ENCODE measurements at regions not wholly inside any gene's neighbourhood (a gene's known extent, or its start where the extent isn't known, plus 50 kb on each side); places are given as distances from the start of the nearest gene placed in this dataset.

- Histone ChIP-seq H2BK120ac (replicated peaks; ENCODE audit: low read depth, low read length) (no peak overlapping the region), H2BK12ac (ENCODE audit: low read depth, low read length) (no peak overlapping the region), H3K4me3 (ENCODE audit: extremely low read depth in 1 of 4, insufficient read depth in 2 of 4, low read depth in 3 of 4, low read length in 4 of 4) (no peak overlapping the region), H3K23me2 (ENCODE audit: low read depth, low read length) (no peaks in the 10 kb centered on the region), H3K23ac (ENCODE audit: insufficient read length) (no peak overlapping the region), H3K4ac (replicated peaks; ENCODE audit: insufficient read length, low read depth, low read length) (no peak overlapping the region), H3K4me2 (ENCODE audit: insufficient read depth in 1 of 2, low read depth in 2 of 2, low read length in 2 of 2) (no peak overlapping the region), H3K18ac (ENCODE audit: extremely low read depth, low read length) (no peak overlapping the region), H4K91ac (replicated peaks; ENCODE audit: insufficient read length, low read length) (no peak overlapping the region), H3K14ac (ENCODE audit: insufficient read length) (no peak overlapping the region), H3K4me1 (replicated peaks in 1 of 4; ENCODE audit: control insufficient read depth in 3 of 4, insufficient read depth in 4 of 4, low read length in 3 of 4) (peaks cover 0 to 2% (median 0%) of the 10 kb centered on the region in 4 experiments; a peak in 3 of 7 replicates), H2AFZ (ENCODE audit: low read length) (no peak overlapping the region), H4K8ac (ENCODE audit: extremely low read depth, insufficient read depth, low read length) (no peak overlapping the region), H2BK5ac (ENCODE audit: low read depth, low read length) (no peak overlapping the region), H3K79me1 (ENCODE audit: low read depth, low read length) (no peaks in the 10 kb centered on the region), H3K79me2 (ENCODE audit: control insufficient read depth in 1 of 2, insufficient read depth in 2 of 2, low read length in 2 of 2) (no peaks in the 10 kb centered on the region), H2BK15ac (ENCODE audit: low read length) (no peak overlapping the region), H2AK5ac (ENCODE audit: low read depth, low read length) (no peak overlapping the region), H4K20me1 (replicated peaks in 1 of 2; ENCODE audit: control insufficient read depth in 1 of 2, insufficient read depth in 2 of 2, low read length in 2 of 2) (no peaks in the 10 kb centered on the region), H3K36me3 (ENCODE audit: control insufficient read depth in 2 of 4, insufficient read depth in 4 of 4, low read length in 3 of 4) (no peaks in the 10 kb centered on the region), H2BK20ac (ENCODE audit: low read length) (no peak overlapping the region), H3K9ac (replicated peaks in 1 of 4; ENCODE audit: extremely low read depth in 1 of 4, low read depth in 3 of 4, low read length in 3 of 4) (no peak overlapping the region), H3K27me3 (replicated peaks in 1 of 4; ENCODE audit: control insufficient read depth in 3 of 4, extremely low read depth in 1 of 4, insufficient read depth in 3 of 4, low read length in 3 of 4) (no peaks in the 10 kb centered on the region), H4K5ac (ENCODE audit: insufficient read length, low read depth, low read length) (no peak overlapping the region), H3K56ac (replicated peaks; ENCODE audit: insufficient read length, low read depth, low read length) (no peak overlapping the region), H3K9me3 (ENCODE audit: insufficient read depth in 2 of 2, low read depth in 1 of 2, low read length in 1 of 2) (no peaks in the 10 kb centered on the region), H3K27ac (ENCODE audit: low read depth, low read length) (no peak overlapping the region)
- CTCF ChIA-PET (ENCODE audit: partially characterized antibody) = interaction anchor here (1.1 kb wide), 1 partner anchor 22 kb away, joined by 3 read pairs; no protein-coding TSS in a partner anchor
- WGBS, 2 experiments (ENCODE audit: extremely low coverage in 1 of 2, insufficient coverage in 1 of 2, insufficient read length in 1 of 2, insufficient replicate concordance in 2 of 2, low coverage in 1 of 2, low lambda C conversion rate in 2 of 2, missing lambda C conversion rate in 1 of 2) = 100% methylated on average over 1 of the region's 1 CpG; no CpG with 5 or more reads in 1 of the 2 experiments
- POLR2A ChIA-PET (ENCODE audit: partially characterized antibody) = no interaction called here
- FAIRE-seq = no peak
- DNase-seq (ENCODE audit: low read depth in 1 of 2, low spot score in 2 of 2) = no peak
- no peak for TF ChIP-seq KDM5A (IDR thresholded peaks at IDR 0.05; ENCODE audit: low read length)
- TF ChIP-seq SIX5 (IDR thresholded peaks at IDR 0.05; ENCODE audit: low read depth, low read length) = no peak
- TF ChIP-seq TEAD4 (IDR thresholded peaks at IDR 0.05; ENCODE audit: low read depth, low read length) = no peak
- no peak for TF ChIP-seq SIN3A (conservative IDR thresholded peaks at IDR 0.05 in 1 of 2, IDR thresholded peaks at IDR 0.05 in 1 of 2; ENCODE audit: low read depth in 1 of 2, low read length in 2 of 2)
- no peak for TF ChIP-seq ZNF274 (IDR thresholded peaks at IDR 0.05; ENCODE audit: borderline replicate concordance, extremely low read depth, low read length)
- no peak for TF ChIP-seq CHD1 (IDR thresholded peaks at IDR 0.05; ENCODE audit: low read depth, low read length)
Observed at GRCh38 chr1:56329970-56330369, 249.4 kb downstream of the PLPP3 start.
